ENCODE measurements at regions not wholly inside any gene's neighbourhood (a gene's known extent, or its start where the extent isn't known, plus 50 kb on each side); places are given as distances from the start of the nearest gene placed in this dataset.

DNA sequence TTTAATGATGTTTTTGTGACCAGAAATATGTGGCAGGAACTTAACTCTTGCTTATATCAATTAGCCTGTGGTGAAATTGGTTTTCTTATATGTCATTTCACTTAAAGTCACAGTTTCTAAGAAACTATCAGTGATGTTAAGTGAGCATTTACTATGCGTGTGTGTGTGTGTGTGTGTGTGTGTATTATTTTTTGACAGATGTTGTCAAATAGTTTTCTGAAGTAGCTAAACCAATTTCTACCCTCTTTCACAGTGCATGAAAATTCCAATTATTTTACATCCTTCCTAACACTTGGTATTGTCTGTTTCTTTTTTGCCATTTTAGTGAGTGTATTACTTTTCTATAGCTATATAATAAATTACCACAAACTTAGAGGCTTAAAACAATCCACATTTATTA is 122.1 kb upstream of the CAND1 start:
- Histone ChIP-seq H3K4me3 (ENCODE audit: low read length) (no peak overlapping the region), H3K4me2 (ENCODE audit: low read length) (no peak overlapping the region), H3K9ac (ENCODE audit: low read length) (no peak overlapping the region), H3K9me2 (ENCODE audit: insufficient read depth, low read length) (no peaks in the 10 kb centered on the region), H3K9me3 (ENCODE audit: low read length) (no peaks in the 10 kb centered on the region), H3F3A (ENCODE audit: insufficient read depth, low read length, poor library complexity, severe bottlenecking) (no peaks in the 10 kb centered on the region), H3K27me3 (ENCODE audit: insufficient read depth, low read depth, low read length) (no peaks in the 10 kb centered on the region), H3K36me3 (ENCODE audit: insufficient read depth, low read length) (no peaks in the 10 kb centered on the region), H2AFZ (ENCODE audit: low read depth, low read length) (no peak overlapping the region), H3K79me2 (replicated peaks; ENCODE audit: insufficient read depth, low read length) (no peaks in the 10 kb centered on the region), H4K20me1 (ENCODE audit: insufficient read depth) (no peaks in the 10 kb centered on the region), H3K27ac (ENCODE audit: low read length) (no peak overlapping the region)
- no peak for TF ChIP-seq REST (IDR thresholded peaks at IDR 0.05; ENCODE audit: borderline replicate concordance)
- TF ChIP-seq POLR2AphosphoS5 (IDR thresholded peaks at IDR 0.05): no peak

- H3K9ac ChIP-seq (ENCODE audit: low read length): no peak overlapping the region
- TF ChIP-seq POLR2AphosphoS5 (IDR thresholded peaks at IDR 0.05) (no peak), REST (IDR thresholded peaks at IDR 0.05; ENCODE audit: borderline replicate concordance) (no peak), CTCF (IDR thresholded peaks at IDR 0.05; ENCODE audit: poor library complexity, severe bottlenecking) (no peak), EP300 (conservative IDR thresholded peaks at IDR 0.05; ENCODE audit: poor library complexity, severe bottlenecking) (no peak), EZH2 (IDR thresholded peaks at IDR 0.05; ENCODE audit: borderline replicate concordance, insufficient read depth, low read length, poor library complexity, severe bottlenecking) (no peak), RAD21 (conservative IDR thresholded peaks at IDR 0.05) (no peak), TAF1 (IDR thresholded peaks at IDR 0.05; ENCODE audit: low read depth) (no peak), MXI1 (conservative IDR thresholded peaks at IDR 0.05; ENCODE audit: poor library complexity, severe bottlenecking) (no peak), SMC3 (conservative IDR thresholded peaks at IDR 0.05; ENCODE audit: poor library complexity) (no peak)
- H3F3A ChIP-seq (ENCODE audit: insufficient read depth, low read length, poor library complexity, severe bottlenecking): no peaks in the 10 kb centered on the region
- no peak overlapping the region for H3K27ac ChIP-seq (ENCODE audit: low read length)
- H3K4me3 ChIP-seq (ENCODE audit: low read length): no peak overlapping the region
- no peak overlapping the region for H3K4me2 ChIP-seq (ENCODE audit: low read length)
- no peaks in the 10 kb centered on the region for H3K9me2 ChIP-seq (ENCODE audit: insufficient read depth, low read length)
- H3K9me3 ChIP-seq (ENCODE audit: low read length): no peaks in the 10 kb centered on the region
- no peaks in the 10 kb centered on the region for H4K20me1 ChIP-seq (ENCODE audit: insufficient read depth)
- H2AFZ ChIP-seq (ENCODE audit: low read depth, low read length): no peak overlapping the region
- H3K79me2 ChIP-seq (replicated peaks; ENCODE audit: insufficient read depth, low read length): no peaks in the 10 kb centered on the region
- no peaks in the 10 kb centered on the region for H3K36me3 ChIP-seq (ENCODE audit: insufficient read depth, low read length)
- no peaks in the 10 kb centered on the region for H3K27me3 ChIP-seq (ENCODE audit: insufficient read depth, low read depth, low read length)
Measured at GRCh38 chr12:67147447-67147846, 121.7 kb upstream of the CAND1 start.
